IPS DF 19.7 (cell line): ENCODE measurements at regions not wholly inside any gene's neighbourhood (a gene's known extent, or its start where the extent isn't known, plus 50 kb on each side); places are given as distances from the start of the nearest gene placed in this dataset.
A peak's percentile ranks its signal among the peaks of the same experiment; 100 is the strongest.

Experiments
- DNase-seq: peaks from one replicate; pipeline ENCODE4 v3.0.0-alpha.2; 2013; ENCODE audit warnings: low read depth, low spot score

- peak; percentile 25 for DNase-seq
Measured at GRCh38 chr14:76551906-76552305, 176.0 kb downstream of the ESRRB start.

- DNase-seq: peak; percentile 23
Measured at GRCh38 chr14:76564471-76565422, 188.8 kb downstream of the ESRRB start.

GRCh38 chr14:76566439-76566838, 190.5 kb downstream of the ESRRB start:
- no peak for DNase-seq

- no peak for DNase-seq
Measured at GRCh38 chr14:76574416-76575095, 186.7 kb upstream of the VASH1 start.

- no peak for DNase-seq
Measured at GRCh38 chr14:76575108-76575507, 186.2 kb upstream of the VASH1 start.

GRCh38 chr14:76576047-76576741, 185.1 kb upstream of the VASH1 start:
- no peak for DNase-seq

GRCh38 chr14:76577090-76577489, 184.2 kb upstream of the VASH1 start:
- no peak for DNase-seq

GRCh38 chr14:76577837-76578236, 183.4 kb upstream of the VASH1 start:
- DNase-seq: no peak

GRCh38 chr14:76580399-76580798, 180.9 kb upstream of the VASH1 start:
- no peak for DNase-seq

GRCh38 chr14:76580967-76581366, 180.3 kb upstream of the VASH1 start:
- DNase-seq: no peak

- no peak for DNase-seq
Measured at GRCh38 chr14:76581592-76581991, 179.7 kb upstream of the VASH1 start.

GRCh38 chr14:76582447-76582846, 178.8 kb upstream of the VASH1 start:
- DNase-seq: no peak

GRCh38 chr14:76583174-76583573, 178.1 kb upstream of the VASH1 start:
- DNase-seq: no peak

- DNase-seq: no peak
Measured at GRCh38 chr14:76583805-76584204, 177.5 kb upstream of the VASH1 start.

- DNase-seq: no peak
Measured at GRCh38 chr14:76584271-76584702, 177.0 kb upstream of the VASH1 start.

- no peak for DNase-seq
Measured at GRCh38 chr14:76585616-76586015, 175.7 kb upstream of the VASH1 start.

GRCh38 chr14:76589246-76589645, 172.0 kb upstream of the VASH1 start:
- no peak for DNase-seq

GRCh38 chr14:76591266-76591665, 170.0 kb upstream of the VASH1 start:
- no peak for DNase-seq

GRCh38 chr14:76595266-76595665, 166.0 kb upstream of the VASH1 start:
- DNase-seq: no peak

GRCh38 chr14:76597387-76597786, 163.9 kb upstream of the VASH1 start:
- no peak for DNase-seq

GRCh38 chr14:76599141-76599540, 162.1 kb upstream of the VASH1 start:
- no peak for DNase-seq
